Thyroid gland (tissue), 4 donors: ENCODE measurements at regions not wholly inside any gene's neighbourhood (a gene's known extent, or its start where the extent isn't known, plus 50 kb on each side); places are given as distances from the start of the nearest gene placed in this dataset.

Source experiments
- DNase-seq, 2 donors: peaks; one replicate each; pipeline ENCODE4 v3.0.0-alpha.2; 2019
- H3K27ac ChIP-seq, 3 donors: fragments of 200-600 bp; sonication (generic); 1 replicate in 2 of 3; 2 replicates in 1 of 3; pipeline ENCODE4 v1.5.1; 2016 to 2019; ENCODE audit warnings: mild to moderate bottlenecking in 1 of 3, moderate library complexity in 1 of 3
- H3K27me3 ChIP-seq: fragments of 200-600 bp; sonication (generic); one replicate; pipeline ENCODE4 v1.5.1; 2019
- H3K36me3 ChIP-seq, 2 donors: fragments of 200-600 bp; sonication (generic); one replicate each; pipeline ENCODE4 v1.5.1; 2016 to 2019
- H3K4me1 ChIP-seq, 2 donors: fragments of 200-600 bp; sonication (generic); one replicate each; pipeline ENCODE4 v1.5.1; 2017 to 2019
- H3K4me3 ChIP-seq, 3 donors: fragments of 200-600 bp; sonication (generic); replicated peaks in 1 of 3; 1 replicate in 2 of 3; 2 replicates in 1 of 3; pipeline ENCODE4 v1.5.1; 2016; ENCODE audit warnings: mild to moderate bottlenecking in 1 of 3
- H3K9me3 ChIP-seq: fragments of 200-600 bp; sonication (generic); one replicate; pipeline ENCODE4 v1.5.1; 2017
- POLR2A ChIP-seq, 2 donors: fragments of 450-650 bp; IDR thresholded peaks; one replicate each; pipeline ENCODE4 v1.6.1; 2017; ENCODE audit warnings: antibody characterized with exemption in 2 of 2, mild to moderate bottlenecking in 2 of 2, moderate library complexity in 1 of 2
- WGBS, 2 donors: methylation state at CpG; one replicate each; pipeline ENCODE4 v1.1.5; 2017; 5-methylcytosine and 5-hydroxymethylcytosine counted together
- intact Hi-C: fragments of 100-400 bp; cut with DNase I; formaldehyde crosslinking; loops from one replicate; pipeline ENCODE4 v1.15.1; 2023
- TF ChIP-seq, protein P1 (sequence below), 6 experiments: fragments of 200-600 bp in 3 of 6; fragments of 450-650 bp in 3 of 6; sonication (generic) in 3 of 6; IDR thresholded peaks; one replicate each; pipeline ENCODE4 v1.5.1; 2016 to 2019; ENCODE audit warnings: antibody characterized with exemption in 6 of 6, mild to moderate bottlenecking in 2 of 6, inconsistent platforms in 1 of 6, moderate library complexity in 1 of 6

DNA sequence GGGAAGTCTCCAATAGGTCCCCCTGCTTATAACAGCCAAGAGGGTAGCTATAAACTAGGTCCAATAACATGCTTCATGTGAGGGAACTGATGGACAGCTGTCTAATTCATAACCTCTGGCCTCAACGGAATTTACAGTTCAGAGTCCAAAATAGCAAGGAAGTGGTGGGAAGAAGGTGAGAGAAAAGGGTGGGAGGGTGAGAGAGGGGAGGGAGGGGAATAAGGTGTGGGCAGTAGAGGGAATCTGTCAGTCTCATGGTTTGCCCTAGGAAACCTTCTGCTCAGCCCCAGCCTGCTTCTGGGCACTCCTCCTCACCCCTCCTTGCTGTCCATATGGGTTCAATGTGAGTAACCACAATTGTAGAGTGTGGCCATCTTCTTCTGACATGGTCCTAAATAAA is 133.4 kb upstream of the ADO start:
- 52 to 73% methylated on average over 1 of the region's 1 CpG for WGBS, 2 donors
- Histone ChIP-seq H3K27me3 (no peaks in the 10 kb centered on the region), H3K4me3 (no peak overlapping the region), H3K4me1 (no peaks in the 10 kb centered on the region), H3K27ac (no peak overlapping the region), H3K36me3 (no peaks in the 10 kb centered on the region), H3K9me3 (no peaks in the 10 kb centered on the region)
- TF ChIP-seq, protein P1, sequence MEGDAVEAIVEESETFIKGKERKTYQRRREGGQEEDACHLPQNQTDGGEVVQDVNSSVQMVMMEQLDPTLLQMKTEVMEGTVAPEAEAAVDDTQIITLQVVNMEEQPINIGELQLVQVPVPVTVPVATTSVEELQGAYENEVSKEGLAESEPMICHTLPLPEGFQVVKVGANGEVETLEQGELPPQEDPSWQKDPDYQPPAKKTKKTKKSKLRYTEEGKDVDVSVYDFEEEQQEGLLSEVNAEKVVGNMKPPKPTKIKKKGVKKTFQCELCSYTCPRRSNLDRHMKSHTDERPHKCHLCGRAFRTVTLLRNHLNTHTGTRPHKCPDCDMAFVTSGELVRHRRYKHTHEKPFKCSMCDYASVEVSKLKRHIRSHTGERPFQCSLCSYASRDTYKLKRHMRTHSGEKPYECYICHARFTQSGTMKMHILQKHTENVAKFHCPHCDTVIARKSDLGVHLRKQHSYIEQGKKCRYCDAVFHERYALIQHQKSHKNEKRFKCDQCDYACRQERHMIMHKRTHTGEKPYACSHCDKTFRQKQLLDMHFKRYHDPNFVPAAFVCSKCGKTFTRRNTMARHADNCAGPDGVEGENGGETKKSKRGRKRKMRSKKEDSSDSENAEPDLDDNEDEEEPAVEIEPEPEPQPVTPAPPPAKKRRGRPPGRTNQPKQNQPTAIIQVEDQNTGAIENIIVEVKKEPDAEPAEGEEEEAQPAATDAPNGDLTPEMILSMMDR (IDR thresholded peaks at IDR 0.05) = no peak
- no peak for TF ChIP-seq POLR2A (IDR thresholded peaks at IDR 0.05)
- DNase-seq = no peak
- intact Hi-C loops = no loop called here

GRCh38 chr10:62681211-62681940 is 123.1 kb upstream of the ADO start:
- Histone ChIP-seq H3K27ac (no peak overlapping the region), H3K4me3 (no peak overlapping the region), H3K36me3 (no peaks in the 10 kb centered on the region), H3K4me1 (no peaks in the 10 kb centered on the region), H3K9me3 (no peaks in the 10 kb centered on the region), H3K27me3 (no peaks in the 10 kb centered on the region)
- no peak for DNase-seq
- 60 to 77% methylated on average over 8 of the region's 8 CpGs for WGBS, 2 donors
- intact Hi-C loops = no loop called here
- TF ChIP-seq, protein P1 (IDR thresholded peaks at IDR 0.05) = no peak
- no peak for TF ChIP-seq POLR2A (IDR thresholded peaks at IDR 0.05)

DNA sequence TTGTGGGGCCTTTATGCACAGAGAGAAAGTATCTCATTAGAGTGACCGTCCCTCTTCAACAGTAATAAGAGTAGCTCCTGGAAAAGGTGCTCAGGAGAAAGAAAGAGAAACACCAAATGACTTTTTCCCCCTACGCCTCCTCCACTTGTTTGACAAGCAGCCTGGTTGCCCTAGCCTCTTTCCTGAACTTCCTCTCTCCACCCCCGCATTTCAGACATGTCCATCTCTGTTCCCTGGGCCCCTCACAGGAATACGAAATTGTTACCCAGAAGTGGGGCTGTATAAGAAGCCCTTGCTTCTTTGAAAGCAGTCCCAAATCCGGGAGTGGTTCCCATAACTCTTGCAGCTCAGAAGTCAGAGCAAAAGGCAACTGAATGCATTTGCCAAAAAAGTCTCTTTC is 119.6 kb upstream of the ADO start:
- WGBS, 2 donors = 88 to 90% methylated on average over 5 of the region's 5 CpGs
- H3K9me3 ChIP-seq = no peaks in the 10 kb centered on the region
- H3K4me1 ChIP-seq = no peaks in the 10 kb centered on the region
- no peak for TF ChIP-seq POLR2A (IDR thresholded peaks at IDR 0.05)
- TF ChIP-seq, protein P1 (IDR thresholded peaks at IDR 0.05) = no peak
- no peaks in the 10 kb centered on the region for H3K27me3 ChIP-seq
- no peak overlapping the region for H3K4me3 ChIP-seq
- H3K36me3 ChIP-seq = no peaks in the 10 kb centered on the region
- intact Hi-C loops = no loop called here
- no peak overlapping the region for H3K27ac ChIP-seq
- no peak for DNase-seq

- H3K4me3 ChIP-seq = no peak overlapping the region
- intact Hi-C loops = no loop called here
- no peak for DNase-seq
- H3K36me3 ChIP-seq = no peaks in the 10 kb centered on the region
- peaks cover 4 to 21% of the 10 kb centered on the region in 2 donors for H3K4me1 ChIP-seq
- TF ChIP-seq, protein P1 (IDR thresholded peaks at IDR 0.05) = no peak
- TF ChIP-seq POLR2A (IDR thresholded peaks at IDR 0.05) = no peak
- no peaks in the 10 kb centered on the region for H3K9me3 ChIP-seq
- no peaks in the 10 kb centered on the region for H3K27me3 ChIP-seq
- no peak overlapping the region for H3K27ac ChIP-seq
Observed at GRCh38 chr10:62687230-62687748, 117.2 kb upstream of the ADO start.

DNA sequence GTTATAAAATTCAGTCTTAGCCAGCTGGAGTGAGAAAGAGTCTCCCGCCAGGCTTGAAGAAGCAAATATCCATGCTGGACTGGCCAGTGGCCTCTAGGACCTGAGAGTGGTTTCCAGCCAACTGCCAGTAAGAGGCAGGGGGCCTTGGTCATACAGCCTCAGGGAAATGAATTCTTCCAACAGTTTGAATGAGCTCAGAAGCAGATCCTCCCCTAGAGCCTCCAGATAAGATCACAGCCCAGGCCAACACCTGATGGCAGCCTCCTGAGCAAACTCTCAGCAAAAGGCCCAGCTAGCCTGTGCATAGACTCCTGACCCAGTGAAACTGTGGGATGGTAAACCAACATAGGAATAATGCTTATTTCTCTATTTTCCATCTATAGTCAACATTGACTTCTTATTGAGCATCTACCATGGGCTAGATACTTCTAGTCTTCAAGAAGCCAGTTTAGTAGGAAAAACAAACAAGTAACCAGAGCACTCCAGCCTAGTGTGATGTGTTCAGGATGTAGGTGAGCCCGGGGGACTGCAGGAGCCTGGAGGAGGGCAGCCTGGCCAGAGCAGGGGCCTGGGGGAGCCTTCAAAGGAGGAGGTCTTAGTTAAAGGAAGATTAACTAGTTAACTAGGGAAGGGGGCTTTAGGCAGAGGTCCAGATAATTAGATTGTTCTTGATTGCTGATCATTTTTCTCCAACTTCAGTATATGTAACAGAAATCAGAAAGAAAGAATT is 115.4 kb upstream of the ADO start:
- intact Hi-C loops = no loop called here

More for the DNA sequence above, 115.4 kb upstream of the ADO start:
- Histone ChIP-seq H3K36me3 (no peaks in the 10 kb centered on the region), H3K27ac (no peak overlapping the region), H3K27me3 (no peaks in the 10 kb centered on the region), H3K9me3 (no peaks in the 10 kb centered on the region), H3K4me1 (peaks cover 7 to 33% of the 10 kb centered on the region in 2 donors), H3K4me3 (no peak overlapping the region)
- DNase-seq = no peak
- TF ChIP-seq, protein P1 (IDR thresholded peaks at IDR 0.05) = no peak
- TF ChIP-seq POLR2A (IDR thresholded peaks at IDR 0.05) = no peak
- 82 to 84% methylated on average over 2 of the region's 2 CpGs for WGBS, 2 donors
